Left lung (tissue), 4 donors: ENCODE measurements at regions not wholly inside any gene's neighbourhood (a gene's known extent, or its start where the extent isn't known, plus 50 kb on each side); places are given as distances from the start of the nearest gene placed in this dataset.

Experiments
- ATAC-seq: fragments of 200-7000 bp; cut with Tn5 transposase; one replicate; pipeline ENCODE4 v1.9.1; 2020; ENCODE audit warnings: moderate library complexity
- DNase-seq, 4 donors: peaks; one replicate each; pipeline ENCODE4 v3.0.0-alpha.2; 2013 to 2020
- H3K27ac ChIP-seq, 2 donors: fragments of 200-600 bp; sonication (generic) in 1 of 2; one replicate each; pipeline versions ENCODE4 v1.5.0 to v1.8.0; 2020 to 2021
- H3K27me3 ChIP-seq, 2 donors: fragments of 200-600 bp; sonication (generic) in 1 of 2; one replicate each; pipeline versions ENCODE4 v1.5.0 to v1.8.0; 2020 to 2021
- H3K36me3 ChIP-seq, 2 donors: fragments of 200-600 bp; sonication (generic) in 1 of 2; one replicate each; pipeline versions ENCODE4 v1.5.0 to v1.8.0; 2020 to 2021
- H3K4me1 ChIP-seq, 2 donors: fragments of 200-600 bp; one replicate each; pipeline ENCODE4 v1.8.0; 2021
- H3K4me3 ChIP-seq, 2 donors: fragments of 200-600 bp; sonication (generic) in 1 of 2; one replicate each; pipeline versions ENCODE4 v1.5.0 to v1.8.0; 2020 to 2021; ENCODE audit warnings: mild to moderate bottlenecking in 1 of 2
- H3K9me3 ChIP-seq, 2 donors: fragments of 200-600 bp; sonication (generic) in 1 of 2; one replicate each; pipeline versions ENCODE4 v1.5.0 to v1.8.0; 2020 to 2021
- CTCF ChIP-seq, 2 donors: fragments of 200-600 bp; sonication (generic) in 1 of 2; IDR thresholded peaks; one replicate each; pipeline versions ENCODE4 v1.5.0 to v1.8.0; 2021; ENCODE audit warnings: antibody characterized with exemption in 2 of 2
- intact Hi-C, 2 donors: fragments of 100-400 bp; cut with DNase I; formaldehyde crosslinking; loops; one replicate each; pipeline versions ENCODE4 v1.11.2 to v1.14.2; 2022
- donor health status: DM: no; HTN: yes; CAD: no.
- donor health status: DM: no; HTN: no; CAD: no.

DNA sequence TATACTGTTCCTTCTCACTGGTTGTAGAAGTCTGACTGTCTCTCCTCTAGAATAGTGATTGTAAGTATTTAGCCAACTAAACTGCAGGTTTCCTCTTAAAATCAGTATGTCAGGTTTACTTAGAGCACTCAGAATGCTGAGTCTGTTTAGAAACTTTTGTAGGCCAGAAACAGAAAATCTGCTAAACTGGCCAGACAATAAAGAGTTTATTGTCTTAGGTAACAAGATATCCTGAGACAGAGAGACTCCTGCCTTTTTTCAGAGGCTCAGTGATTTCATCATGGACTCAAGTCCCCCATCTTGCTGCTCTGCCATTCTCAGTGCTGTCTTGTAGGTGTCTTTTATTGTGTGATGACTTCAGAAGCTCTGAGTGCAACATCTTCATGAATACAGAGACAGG is 279.0 kb downstream of the MFSD1 start:
- intact Hi-C loops, result no loop called here
- no peaks in the 10 kb centered on the region for H3K36me3 ChIP-seq
- no peak for TF ChIP-seq CTCF (IDR thresholded peaks at IDR 0.05)
- DNase-seq (no peak), ATAC-seq (no peak)
- no peaks in the 10 kb centered on the region for H3K4me1 ChIP-seq
- H3K9me3 ChIP-seq, result peaks cover 0 to 6% of the 10 kb centered on the region in 2 donors
- H3K27me3 ChIP-seq, result no peaks in the 10 kb centered on the region
- H3K4me3 ChIP-seq, result no peak overlapping the region
- H3K27ac ChIP-seq, result no peak overlapping the region

GRCh38 chr3:159082519-159082918 is 280.7 kb downstream of the MFSD1 start:
- no peak for TF ChIP-seq CTCF (IDR thresholded peaks at IDR 0.05)
- DNase-seq, result no peak

DNA sequence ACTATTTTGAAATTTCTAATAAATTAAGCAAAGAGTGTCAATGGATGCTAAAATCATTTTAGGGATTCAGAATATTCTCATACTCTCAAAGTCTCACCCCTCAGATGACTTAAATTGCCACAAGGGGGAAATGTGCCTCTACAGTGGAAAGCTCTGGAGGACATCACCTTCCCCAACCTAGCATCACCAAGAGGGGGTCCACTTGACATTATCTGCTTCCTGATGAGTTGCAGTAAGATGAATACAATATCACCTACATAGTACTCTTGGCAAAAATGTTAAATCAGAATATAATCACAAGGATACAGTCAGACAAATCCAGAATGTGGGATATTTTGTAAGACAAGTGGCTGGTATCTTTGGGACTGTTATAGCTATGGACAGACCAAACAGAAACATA is 290.1 kb downstream of the MFSD1 start:
- ATAC-seq (no peak), DNase-seq (no peak)
- Histone ChIP-seq H3K27ac (no peak overlapping the region), H3K27me3 (no peaks in the 10 kb centered on the region), H3K9me3 (peaks cover 0 to 3% of the 10 kb centered on the region in 2 donors), H3K36me3 (no peaks in the 10 kb centered on the region), H3K4me1 (no peaks in the 10 kb centered on the region), H3K4me3 (no peak overlapping the region)
- no peak for TF ChIP-seq CTCF (IDR thresholded peaks at IDR 0.05)
- intact Hi-C loops, result no loop called here

More at GRCh38 chr3:159082519-159082918, 280.7 kb downstream of the MFSD1 start:
- ATAC-seq, result no peak
- no peaks in the 10 kb centered on the region for H3K4me1 ChIP-seq
- H3K27me3 ChIP-seq, result no peaks in the 10 kb centered on the region
- intact Hi-C loops, result no loop called here
- H3K4me3 ChIP-seq, result no peak overlapping the region
- no peak overlapping the region for H3K27ac ChIP-seq
- H3K9me3 ChIP-seq, result peaks cover 0 to 9% of the 10 kb centered on the region in 2 donors
- H3K36me3 ChIP-seq, result no peaks in the 10 kb centered on the region

DNA sequence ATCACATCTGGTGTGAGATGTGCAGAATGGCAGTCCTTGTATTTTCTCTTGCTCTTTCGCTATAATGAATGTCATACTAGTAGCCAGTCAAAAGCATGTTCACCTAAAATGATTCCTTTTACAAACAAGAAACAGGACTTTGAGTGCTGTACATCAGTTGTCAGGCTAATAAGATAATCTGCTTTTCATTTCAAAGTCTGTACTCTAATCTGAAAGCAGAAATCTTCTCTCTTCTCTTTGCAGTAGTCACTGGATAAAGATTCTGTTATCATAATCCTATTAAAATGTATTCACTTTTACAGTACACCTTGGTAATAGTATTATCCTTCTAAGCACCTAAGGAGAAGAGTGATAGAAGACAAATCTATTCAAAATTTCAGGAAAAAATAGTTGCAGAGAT is 300.1 kb downstream of the MFSD1 start:
- no peaks in the 10 kb centered on the region for H3K4me1 ChIP-seq
- TF ChIP-seq CTCF (IDR thresholded peaks at IDR 0.05), result no peak
- ATAC-seq (no peak), DNase-seq (no peak)
- no peak overlapping the region for H3K27ac ChIP-seq
- no peaks in the 10 kb centered on the region for H3K27me3 ChIP-seq
- H3K9me3 ChIP-seq, result peaks cover 0 to 3% of the 10 kb centered on the region in 2 donors
- intact Hi-C loops, result no loop called here
- no peaks in the 10 kb centered on the region for H3K36me3 ChIP-seq
- H3K4me3 ChIP-seq, result no peak overlapping the region

- H3K4me1 ChIP-seq, result no peaks in the 10 kb centered on the region
- intact Hi-C loops, result no loop called here
- no peak overlapping the region for H3K4me3 ChIP-seq
- no peaks in the 10 kb centered on the region for H3K27me3 ChIP-seq
- TF ChIP-seq CTCF (IDR thresholded peaks at IDR 0.05), result no peak
- DNase-seq (no peak), ATAC-seq (no peak)
- no peak overlapping the region for H3K27ac ChIP-seq
- H3K36me3 ChIP-seq, result no peaks in the 10 kb centered on the region
- no peaks in the 10 kb centered on the region for H3K9me3 ChIP-seq
Observed at GRCh38 chr3:159112724-159113123, 310.9 kb downstream of the MFSD1 start.
